BLaER1 (cell line): ENCODE measurements at regions not wholly inside any gene's neighbourhood (a gene's known extent, or its start where the extent isn't known, plus 50 kb on each side); places are given as distances from the start of the nearest gene placed in this dataset.

Experiments used
- H3K27ac ChIP-seq: shearing (Covaris generic); formaldehyde crosslinking; 2 replicates; pipeline ENCODE4 v1.8.1; 2022
- H3K27me3 ChIP-seq: shearing (Covaris generic); formaldehyde crosslinking; 2 replicates; pipeline ENCODE4 v1.8.1; 2022
- H3K36me3 ChIP-seq: shearing (Covaris generic); formaldehyde crosslinking; 2 replicates; pipeline ENCODE4 v1.8.1; 2022
- H3K4me1 ChIP-seq: shearing (Covaris generic); formaldehyde crosslinking; 2 replicates; pipeline ENCODE4 v1.8.1; 2022
- H3K4me2 ChIP-seq: shearing (Covaris generic); formaldehyde crosslinking; 2 replicates; pipeline ENCODE4 v1.8.1; 2022
- H3K4me3 ChIP-seq: shearing (Covaris generic); formaldehyde crosslinking; 2 replicates; pipeline ENCODE4 v1.8.1; 2022
- H3K9ac ChIP-seq: shearing (Covaris generic); formaldehyde crosslinking; 2 replicates; pipeline ENCODE4 v1.8.1; 2022
- H3K9me3 ChIP-seq: shearing (Covaris generic); formaldehyde crosslinking; 2 replicates; pipeline ENCODE4 v1.8.1; 2022
- H4K20me1 ChIP-seq: shearing (Covaris generic); formaldehyde crosslinking; 2 replicates; pipeline ENCODE4 v1.8.1; 2022
- Cebpa-rat ChIP-seq: shearing (Covaris generic); IDR thresholded peaks from 2 replicates; pipeline ENCODE4 v1.8.1; 2022

GRCh38 chr5:142495531-142495930 is 170.7 kb upstream of the SPRY4 start:
- H3K4me1 ChIP-seq, result peaks cover 6% of the 10 kb centered on the region; the same call in 1 of the 2 replicates
- no peak for TF ChIP-seq Cebpa-rat
- no peak overlapping the region for H3K9ac ChIP-seq
- H3K27ac ChIP-seq, result no peak overlapping the region
- no peaks in the 10 kb centered on the region for H3K36me3 ChIP-seq
- no peaks in the 10 kb centered on the region for H3K27me3 ChIP-seq
- H3K4me2 ChIP-seq, result no peak overlapping the region
- H3K4me3 ChIP-seq, result no peak overlapping the region
- no peaks in the 10 kb centered on the region for H4K20me1 ChIP-seq
- H3K9me3 ChIP-seq, result no peaks in the 10 kb centered on the region

- Histone ChIP-seq H3K36me3 (no peaks in the 10 kb centered on the region), H3K4me2 (no peak overlapping the region), H3K4me3 (no peak overlapping the region), H3K9me3 (no peaks in the 10 kb centered on the region), H4K20me1 (no peaks in the 10 kb centered on the region), H3K27ac (no peak overlapping the region), H3K9ac (no peak overlapping the region), H3K4me1 (peaks cover 6% of the 10 kb centered on the region; the same call in 1 of the 2 replicates), H3K27me3 (no peaks in the 10 kb centered on the region)
- TF ChIP-seq Cebpa-rat, result no peak
Observed at GRCh38 chr5:142493875-142494518, 169.2 kb upstream of the SPRY4 start.

- Histone ChIP-seq H4K20me1 (no peaks in the 10 kb centered on the region), H3K27ac (no peak overlapping the region), H3K9me3 (no peaks in the 10 kb centered on the region), H3K36me3 (no peaks in the 10 kb centered on the region), H3K4me2 (no peak overlapping the region), H3K9ac (no peak overlapping the region), H3K4me1 (peaks cover 6% of the 10 kb centered on the region; the same call in 1 of the 2 replicates), H3K27me3 (no peaks in the 10 kb centered on the region), H3K4me3 (no peak overlapping the region)
- TF ChIP-seq Cebpa-rat, result no peak
Observed at GRCh38 chr5:142492781-142493281, 168.0 kb upstream of the SPRY4 start.

GRCh38 chr5:142491679-142492078 is 166.9 kb upstream of the SPRY4 start:
- H4K20me1 ChIP-seq, result no peaks in the 10 kb centered on the region
- H3K36me3 ChIP-seq, result no peaks in the 10 kb centered on the region
- no peak overlapping the region for H3K27ac ChIP-seq
- H3K9me3 ChIP-seq, result no peaks in the 10 kb centered on the region
- H3K4me1 ChIP-seq, result peaks cover 6% of the 10 kb centered on the region; the same call in 1 of the 2 replicates
- no peak overlapping the region for H3K4me3 ChIP-seq
- H3K4me2 ChIP-seq, result no peak overlapping the region
- H3K9ac ChIP-seq, result no peak overlapping the region
- no peak for TF ChIP-seq Cebpa-rat
- H3K27me3 ChIP-seq, result no peaks in the 10 kb centered on the region

- no peak for TF ChIP-seq Cebpa-rat
- no peaks in the 10 kb centered on the region for H3K9me3 ChIP-seq
- no peak overlapping the region for H3K9ac ChIP-seq
- no peaks in the 10 kb centered on the region for H3K36me3 ChIP-seq
- no peak overlapping the region for H3K4me3 ChIP-seq
- peaks cover 6% of the 10 kb centered on the region; the same call in 1 of the 2 replicates for H3K4me1 ChIP-seq
- H3K27ac ChIP-seq, result no peak overlapping the region
- H3K4me2 ChIP-seq, result no peak overlapping the region
- no peaks in the 10 kb centered on the region for H4K20me1 ChIP-seq
- H3K27me3 ChIP-seq, result no peaks in the 10 kb centered on the region
Observed at GRCh38 chr5:142491270-142491669, 166.4 kb upstream of the SPRY4 start.

GRCh38 chr5:142486581-142486980 is 161.8 kb upstream of the SPRY4 start:
- no peaks in the 10 kb centered on the region for H3K36me3 ChIP-seq
- H3K9ac ChIP-seq, result no peak overlapping the region
- H3K27ac ChIP-seq, result no peak overlapping the region
- no peaks in the 10 kb centered on the region for H3K27me3 ChIP-seq
- H3K9me3 ChIP-seq, result peaks cover 18% of the 10 kb centered on the region
- no peak overlapping the region for H3K4me2 ChIP-seq
- no peak overlapping the region for H3K4me3 ChIP-seq
- peaks cover 5% of the 10 kb centered on the region; the same call in 1 of the 2 replicates for H3K4me1 ChIP-seq
- TF ChIP-seq Cebpa-rat, result no peak
- H4K20me1 ChIP-seq, result no peaks in the 10 kb centered on the region

GRCh38 chr5:142486020-142486419 is 161.2 kb upstream of the SPRY4 start:
- Histone ChIP-seq H3K9me3 (peaks cover 18% of the 10 kb centered on the region), H3K36me3 (no peaks in the 10 kb centered on the region), H4K20me1 (no peaks in the 10 kb centered on the region), H3K9ac (no peak overlapping the region), H3K4me1 (no peaks in the 10 kb centered on the region), H3K27ac (no peak overlapping the region), H3K27me3 (no peaks in the 10 kb centered on the region), H3K4me3 (no peak overlapping the region), H3K4me2 (no peak overlapping the region)
- TF ChIP-seq Cebpa-rat, result no peak

- Histone ChIP-seq H3K9me3 (peaks cover 20% of the 10 kb centered on the region), H3K36me3 (no peaks in the 10 kb centered on the region), H3K4me1 (no peaks in the 10 kb centered on the region), H4K20me1 (no peaks in the 10 kb centered on the region), H3K9ac (no peak overlapping the region), H3K4me3 (no peak overlapping the region), H3K4me2 (no peak overlapping the region), H3K27ac (no peak overlapping the region), H3K27me3 (no peaks in the 10 kb centered on the region)
- TF ChIP-seq Cebpa-rat, result no peak
Observed at GRCh38 chr5:142484821-142485387, 160.1 kb upstream of the SPRY4 start.

- H3K27me3 ChIP-seq, result no peaks in the 10 kb centered on the region
- H3K4me1 ChIP-seq, result no peaks in the 10 kb centered on the region
- no peak for TF ChIP-seq Cebpa-rat
- no peak overlapping the region for H3K4me2 ChIP-seq
- no peak overlapping the region for H3K4me3 ChIP-seq
- H4K20me1 ChIP-seq, result no peaks in the 10 kb centered on the region
- no peaks in the 10 kb centered on the region for H3K36me3 ChIP-seq
- H3K9me3 ChIP-seq, result peaks cover 35% of the 10 kb centered on the region
- H3K27ac ChIP-seq, result no peak overlapping the region
- H3K9ac ChIP-seq, result no peak overlapping the region
Observed at GRCh38 chr5:142482207-142482606, 157.4 kb upstream of the SPRY4 start.

GRCh38 chr5:142481410-142481809 is 156.6 kb upstream of the SPRY4 start:
- H3K4me2 ChIP-seq, result no peak overlapping the region
- H3K9ac ChIP-seq, result no peak overlapping the region
- H3K4me3 ChIP-seq, result no peak overlapping the region
- no peaks in the 10 kb centered on the region for H3K27me3 ChIP-seq
- no peaks in the 10 kb centered on the region for H4K20me1 ChIP-seq
- no peaks in the 10 kb centered on the region for H3K36me3 ChIP-seq
- H3K9me3 ChIP-seq, result peaks cover 35% of the 10 kb centered on the region
- no peak overlapping the region for H3K27ac ChIP-seq
- no peak for TF ChIP-seq Cebpa-rat
- no peaks in the 10 kb centered on the region for H3K4me1 ChIP-seq
